ENCODE measurements at regions not wholly inside any gene's neighbourhood (a gene's known extent, or its start where the extent isn't known, plus 50 kb on each side); places are given as distances from the start of the nearest gene placed in this dataset.

DNA sequence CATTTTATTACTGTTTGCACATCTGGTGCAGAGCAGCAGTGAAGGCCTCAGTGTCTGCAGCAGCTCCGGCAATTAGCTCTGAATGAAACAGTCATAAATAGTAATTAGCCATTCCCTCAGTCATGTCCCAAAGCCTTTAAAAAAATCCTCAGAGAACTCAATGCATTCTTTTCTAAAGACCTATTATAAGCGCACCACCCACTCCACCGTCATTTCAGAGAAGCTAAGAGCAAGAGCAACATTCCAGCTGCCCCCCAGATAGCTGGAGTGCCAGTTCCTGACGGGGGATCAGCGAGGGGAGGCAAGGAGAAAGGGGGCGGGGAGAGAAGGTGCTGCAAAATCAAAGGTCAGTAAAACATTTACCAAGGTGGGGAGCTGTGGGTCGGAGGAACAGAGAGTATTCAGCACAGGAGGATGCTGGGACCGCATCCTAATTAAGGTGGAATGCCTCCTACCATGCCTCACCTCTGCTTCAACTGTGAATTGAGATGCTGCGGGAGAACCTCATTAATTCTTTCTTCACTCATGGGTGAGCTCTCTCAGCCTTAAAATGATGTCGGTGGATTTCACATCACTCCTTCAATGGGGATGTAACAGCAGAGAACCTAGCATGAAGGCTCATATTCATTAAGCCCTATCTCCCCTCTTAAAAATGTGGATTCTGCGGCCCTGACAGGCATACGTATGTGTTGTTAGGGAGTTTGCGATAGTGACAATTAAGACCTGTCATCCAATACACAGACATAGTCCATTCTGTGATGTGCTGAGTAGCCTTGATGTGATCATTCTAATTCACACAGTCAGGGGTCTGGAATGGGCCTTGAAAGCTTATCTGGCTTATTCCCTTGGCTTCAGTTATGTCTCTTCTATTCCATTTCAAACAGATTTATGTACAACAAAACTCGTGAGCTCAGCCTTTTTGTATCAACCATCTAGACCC lies 469.5 kb upstream of the NRSN1 start:
- H3K14ac ChIP-seq (ENCODE audit: insufficient read depth, low read length): no peak overlapping the region
- H2BK20ac ChIP-seq (ENCODE audit: low read depth, low read length, poor library complexity, severe bottlenecking): no peak overlapping the region
- H3K4me1 ChIP-seq (ENCODE audit: insufficient read depth, low read length): no peaks in the 10 kb centered on the region; the same call in 1 of the 2 replicates
- no peaks in the 10 kb centered on the region for H3K9me3 ChIP-seq (ENCODE audit: control insufficient read depth, low read depth, low read length)
- H3K23me2 ChIP-seq (ENCODE audit: insufficient read length, low read depth, low read length, poor library complexity, severe bottlenecking): no peaks in the 10 kb centered on the region
- no peak for DNase-seq
- H2AFZ ChIP-seq (ENCODE audit: low read length): no peak overlapping the region
- H2BK120ac ChIP-seq (ENCODE audit: low read depth, low read length, poor library complexity, severe bottlenecking): no peak overlapping the region
- no peak overlapping the region for H3K4ac ChIP-seq (ENCODE audit: low read depth, low read length)
- no peak overlapping the region for H3K4me2 ChIP-seq (ENCODE audit: insufficient read depth, insufficient read length, low read length)
- H3K4me3 Mint-ChIP-seq: no peak overlapping the region
- no peaks in the 10 kb centered on the region for H4K20me1 ChIP-seq (ENCODE audit: control insufficient read depth, insufficient read depth, insufficient read length)
- TF ChIP-seq, protein P1, sequence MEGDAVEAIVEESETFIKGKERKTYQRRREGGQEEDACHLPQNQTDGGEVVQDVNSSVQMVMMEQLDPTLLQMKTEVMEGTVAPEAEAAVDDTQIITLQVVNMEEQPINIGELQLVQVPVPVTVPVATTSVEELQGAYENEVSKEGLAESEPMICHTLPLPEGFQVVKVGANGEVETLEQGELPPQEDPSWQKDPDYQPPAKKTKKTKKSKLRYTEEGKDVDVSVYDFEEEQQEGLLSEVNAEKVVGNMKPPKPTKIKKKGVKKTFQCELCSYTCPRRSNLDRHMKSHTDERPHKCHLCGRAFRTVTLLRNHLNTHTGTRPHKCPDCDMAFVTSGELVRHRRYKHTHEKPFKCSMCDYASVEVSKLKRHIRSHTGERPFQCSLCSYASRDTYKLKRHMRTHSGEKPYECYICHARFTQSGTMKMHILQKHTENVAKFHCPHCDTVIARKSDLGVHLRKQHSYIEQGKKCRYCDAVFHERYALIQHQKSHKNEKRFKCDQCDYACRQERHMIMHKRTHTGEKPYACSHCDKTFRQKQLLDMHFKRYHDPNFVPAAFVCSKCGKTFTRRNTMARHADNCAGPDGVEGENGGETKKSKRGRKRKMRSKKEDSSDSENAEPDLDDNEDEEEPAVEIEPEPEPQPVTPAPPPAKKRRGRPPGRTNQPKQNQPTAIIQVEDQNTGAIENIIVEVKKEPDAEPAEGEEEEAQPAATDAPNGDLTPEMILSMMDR (conservative IDR thresholded peaks at IDR 0.05): no peak
- H4K91ac ChIP-seq (ENCODE audit: insufficient read length, low read depth, low read length): no peak overlapping the region
- no peak overlapping the region for H2AK5ac ChIP-seq (ENCODE audit: insufficient read length, low read length)
- no peaks in the 10 kb centered on the region for H3K79me2 ChIP-seq (ENCODE audit: insufficient read depth, low read length)
- no peaks in the 10 kb centered on the region for H3K9me3 Mint-ChIP-seq
- H3K4me1 Mint-ChIP-seq: peaks cover 17 to 24% of the 10 kb centered on the region in 2 experiments
- H3K27me3 ChIP-seq (ENCODE audit: insufficient read depth, low read length): no peaks in the 10 kb centered on the region
- H3K79me1 ChIP-seq (ENCODE audit: insufficient read depth, low read depth, low read length, poor library complexity, severe bottlenecking): no peaks in the 10 kb centered on the region
- H3K23ac ChIP-seq (ENCODE audit: insufficient read length, low read depth, low read length): no peak overlapping the region
- no peaks in the 10 kb centered on the region for H3K36me3 Mint-ChIP-seq (ENCODE audit: insufficient read depth in 1 of 3, low read depth in 3 of 3)
- no CpG with 5 or more reads among the region's 14 CpGs for WGBS (ENCODE audit: extremely low coverage, insufficient read length, low lambda C conversion rate)
- no peak overlapping the region for H2BK15ac ChIP-seq (ENCODE audit: low read depth, low read length)
- no peak overlapping the region for H3K56ac ChIP-seq (ENCODE audit: insufficient read length, low read depth, low read length)
- H3K27ac Mint-ChIP-seq: no peak overlapping the region
- H3T11ph ChIP-seq (ENCODE audit: low read length): no peak overlapping the region
- H4K8ac ChIP-seq (replicated peaks; ENCODE audit: insufficient read length, low read depth, low read length): no peak overlapping the region
- H3K27ac ChIP-seq (ENCODE audit: insufficient read length, low read depth, low read length): no peak overlapping the region
- H3K18ac ChIP-seq (ENCODE audit: insufficient read length, low read depth, low read length): no peak overlapping the region
- H3K9ac ChIP-seq (ENCODE audit: extremely low read depth, insufficient read length, low read length): no peak overlapping the region
- H4K5ac ChIP-seq (ENCODE audit: insufficient read length, low read depth, low read length): no peak overlapping the region
- H2BK5ac ChIP-seq (ENCODE audit: insufficient read length, low read length): no peak overlapping the region
- no peaks in the 10 kb centered on the region for H3K27me3 Mint-ChIP-seq (ENCODE audit: low read depth)
- H2BK12ac ChIP-seq (ENCODE audit: insufficient read length, low read depth, low read length): no peak overlapping the region
